Astrocyte of the spinal cord (primary cell): ENCODE measurements at regions not wholly inside any gene's neighbourhood (a gene's known extent, or its start where the extent isn't known, plus 50 kb on each side); places are given as distances from the start of the nearest gene placed in this dataset.

ENCODE experiments used
- DNase-seq: peaks from one replicate; pipeline ENCODE4 v3.0.0; 2011; ENCODE audit warnings: low read depth, low spot score
- H3K4me3 ChIP-seq: 2 replicates; pipeline ENCODE4 v1.5.1; 2011; ENCODE audit warnings: low read depth, mild to moderate bottlenecking, low read length, moderate library complexity
- CTCF ChIP-seq: IDR thresholded peaks from 2 replicates; pipeline ENCODE4 v1.5.1; 2012; ENCODE audit warnings: low read depth, mild to moderate bottlenecking, low read length, inconsistent platforms
- in situ Hi-C: cut with HindIII; loops from 2 replicates; pipeline ENCODE4 v1.10.0; 2017; ENCODE audit warnings: low sequenced_read_pairs

- DNase-seq = no peak
- in situ Hi-C loops = no loop called here
- no peak overlapping the region for H3K4me3 ChIP-seq
- TF ChIP-seq CTCF = no peak
Measured at GRCh38 chr13:22861958-22862466, 318.8 kb upstream of the SGCG start.

GRCh38 chr13:22862478-22862877 lies 318.3 kb upstream of the SGCG start:
- DNase-seq = no peak
- in situ Hi-C loops = no loop called here
- no peak overlapping the region for H3K4me3 ChIP-seq
- no peak for TF ChIP-seq CTCF

- TF ChIP-seq CTCF = no peak
- H3K4me3 ChIP-seq = no peak overlapping the region
- DNase-seq = no peak
- in situ Hi-C loops = no loop called here
Measured at GRCh38 chr13:22866221-22866620, 314.6 kb upstream of the SGCG start.

- TF ChIP-seq CTCF = no peak
- H3K4me3 ChIP-seq = no peak overlapping the region
- in situ Hi-C loops = no loop called here
- no peak for DNase-seq
Measured at GRCh38 chr13:22871231-22871630, 309.5 kb upstream of the SGCG start.

- DNase-seq = no peak
- in situ Hi-C loops = no loop called here
- TF ChIP-seq CTCF = no peak
- no peak overlapping the region for H3K4me3 ChIP-seq
Measured at GRCh38 chr13:22874839-22875238, 305.9 kb upstream of the SGCG start.

GRCh38 chr13:22877421-22877820 lies 303.4 kb upstream of the SGCG start:
- in situ Hi-C loops = no loop called here
- H3K4me3 ChIP-seq = no peak overlapping the region
- TF ChIP-seq CTCF = no peak
- no peak for DNase-seq
